ENCODE measurements at regions not wholly inside any gene's neighbourhood (a gene's known extent, or its start where the extent isn't known, plus 50 kb on each side); places are given as distances from the start of the nearest gene placed in this dataset.

DNA sequence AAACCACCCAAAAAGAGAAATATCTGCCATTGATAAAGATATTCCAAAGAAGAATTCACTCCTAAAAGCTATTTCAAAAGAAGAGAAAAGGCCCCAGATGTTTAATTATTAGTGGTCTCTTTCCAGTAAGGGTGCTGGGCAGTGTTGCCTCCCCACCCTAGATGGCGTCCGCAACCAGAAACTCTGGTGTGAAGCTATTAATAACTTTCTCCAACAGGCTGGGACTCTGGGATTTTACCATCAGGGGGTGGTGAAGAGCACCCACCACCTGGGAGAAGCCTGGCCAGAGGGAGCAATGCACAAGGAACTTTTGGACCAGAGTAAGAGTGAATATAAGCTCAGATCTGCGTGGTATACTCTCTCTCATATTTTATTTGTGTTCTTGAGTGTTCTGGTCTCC, 115.4 kb upstream of the TIAM1 start:
- TF ChIP-seq, protein P1, sequence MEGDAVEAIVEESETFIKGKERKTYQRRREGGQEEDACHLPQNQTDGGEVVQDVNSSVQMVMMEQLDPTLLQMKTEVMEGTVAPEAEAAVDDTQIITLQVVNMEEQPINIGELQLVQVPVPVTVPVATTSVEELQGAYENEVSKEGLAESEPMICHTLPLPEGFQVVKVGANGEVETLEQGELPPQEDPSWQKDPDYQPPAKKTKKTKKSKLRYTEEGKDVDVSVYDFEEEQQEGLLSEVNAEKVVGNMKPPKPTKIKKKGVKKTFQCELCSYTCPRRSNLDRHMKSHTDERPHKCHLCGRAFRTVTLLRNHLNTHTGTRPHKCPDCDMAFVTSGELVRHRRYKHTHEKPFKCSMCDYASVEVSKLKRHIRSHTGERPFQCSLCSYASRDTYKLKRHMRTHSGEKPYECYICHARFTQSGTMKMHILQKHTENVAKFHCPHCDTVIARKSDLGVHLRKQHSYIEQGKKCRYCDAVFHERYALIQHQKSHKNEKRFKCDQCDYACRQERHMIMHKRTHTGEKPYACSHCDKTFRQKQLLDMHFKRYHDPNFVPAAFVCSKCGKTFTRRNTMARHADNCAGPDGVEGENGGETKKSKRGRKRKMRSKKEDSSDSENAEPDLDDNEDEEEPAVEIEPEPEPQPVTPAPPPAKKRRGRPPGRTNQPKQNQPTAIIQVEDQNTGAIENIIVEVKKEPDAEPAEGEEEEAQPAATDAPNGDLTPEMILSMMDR (IDR thresholded peaks at IDR 0.05; ENCODE audit: poor library complexity) = peak; percentile 23
- no peak for TF ChIP-seq EZH2 (IDR thresholded peaks at IDR 0.05; ENCODE audit: borderline replicate concordance)
- no peak for TF ChIP-seq EZH2phosphoT487 (IDR thresholded peaks at IDR 0.05; ENCODE audit: low read depth, severe bottlenecking, unreplicated experiment)

Measured in hepatocyte (in vitro differentiated cells).